K562 (cell line): ENCODE measurements at regions not wholly inside any gene's neighbourhood (a gene's known extent, or its start where the extent isn't known, plus 50 kb on each side); places are given as distances from the start of the nearest gene placed in this dataset.

ENCODE experiments used
- ATAC-seq: fragments of 200-7000 bp; cut with Tn5 transposase; 3 replicates; pipeline ENCODE4 v1.9.1; 2020; ENCODE audit warnings: moderate library complexity
- BruUV-seq: library from RNA; stranded (reverse); fragments of 400-500 nt; replicated peaks from 2 replicates; lab custom pipeline; 2021; lab: Mats Ljungman, UMichigan
- CTCF ChIA-PET: fragments of 300-600 bp; formaldehyde crosslinking; extraction: SDS; loops from one replicate; lab custom pipeline; 2021; ENCODE audit warnings: low intra/inter-chr PET ratio; lab: Yijun Ruan, JAX
- POLR2A ChIA-PET: fragments of 300-600, 350-650 bp; sonication (Branson Sonifier 250); formaldehyde crosslinking; extraction: SDS; loops from one replicate; lab custom pipeline; 2021; ENCODE audit warnings: antibody characterized with exemption, inconsistent platforms; lab: Yijun Ruan, JAX
- DNase-seq, 4 experiments: peaks; one replicate each; pipeline versions ENCODE4 v3.0.0 to v3.0.0-alpha.2; 2011 to 2018; ENCODE audit warnings: low spot score in 3 of 4, mixed read lengths in 3 of 4; ENCODE audit errors: extremely low read depth in 1 of 4
- FAIRE-seq: peaks from 2 replicates; lab custom pipeline; 2011; peaks lifted over from hg19 to GRCh38; lab: Jason Lieb, UNC
- H2AFZ ChIP-seq: 2 replicates; pipeline ENCODE4 v1.6.0; 2011; ENCODE audit warnings: low read depth, low read length, control low read depth, inconsistent platforms
- H3K27ac ChIP-seq: fragments of 200-600 bp; 3 replicates; pipeline ENCODE4 v1.8.0; 2011; ENCODE audit warnings: low read depth, mild to moderate bottlenecking, control low read depth, inconsistent platforms, low read length, moderate library complexity, mixed read lengths; ENCODE audit errors: extremely low read depth
- H3K27me3 ChIP-seq, 2 experiments: fragments of 300-600 bp in 1 of 2; 2 replicates in 1 of 2; 3 replicates in 1 of 2; pipeline versions ENCODE4 v1.6.0 to v1.8.0; 2011; ENCODE audit warnings: inconsistent platforms in 2 of 2, low read length in 2 of 2, mild to moderate bottlenecking in 1 of 2, mixed read lengths in 1 of 2, moderate library complexity in 1 of 2; ENCODE audit not compliant: control insufficient read depth in 2 of 2, insufficient read depth in 2 of 2
- H3K36me3 ChIP-seq: fragments of 300-600 bp; 3 replicates; pipeline ENCODE4 v1.8.0; 2011; ENCODE audit warnings: mild to moderate bottlenecking, low read length, inconsistent platforms; ENCODE audit not compliant: control insufficient read depth, insufficient read depth
- H3K4me1 ChIP-seq, 2 experiments: fragments of 200-600 bp in 1 of 2; replicated peaks in 1 of 2; 2 replicates in 1 of 2; 3 replicates in 1 of 2; pipeline versions ENCODE4 v1.5.1 to v1.8.0; 2011; ENCODE audit warnings: inconsistent platforms in 2 of 2, low read length in 2 of 2, mild to moderate bottlenecking in 1 of 2, mixed read lengths in 1 of 2, moderate library complexity in 1 of 2; ENCODE audit not compliant: control insufficient read depth in 2 of 2, insufficient read depth in 2 of 2
- H3K4me2 ChIP-seq: 2 replicates; pipeline ENCODE4 v1.6.1; 2011; ENCODE audit warnings: low read length, control low read depth, inconsistent platforms, mixed read lengths; ENCODE audit not compliant: insufficient read depth
- H3K4me3 ChIP-seq: fragments of 200-600 bp; sonication (generic), shearing (Covaris generic); 2 replicates; pipeline ENCODE4 v1.5.1; 2016; ENCODE audit warnings: control low read depth, inconsistent platforms
- H3K79me2 ChIP-seq: fragments of 200-600 bp; 3 replicates; pipeline ENCODE4 v1.8.0; 2011; ENCODE audit warnings: low read length, inconsistent platforms; ENCODE audit not compliant: control insufficient read depth, insufficient read depth
- H3K9ac ChIP-seq, 2 experiments: 2 replicates each; pipeline versions ENCODE4 v1.6.0 to v1.6.1; 2011; ENCODE audit warnings: low read depth in 2 of 2, low read length in 2 of 2, control low read depth in 1 of 2, inconsistent platforms in 1 of 2, mild to moderate bottlenecking in 1 of 2, mixed read lengths in 1 of 2; ENCODE audit not compliant: insufficient read depth in 1 of 2
- H3K9me1 ChIP-seq: one replicate; pipeline ENCODE4 v1.6.0; 2011; ENCODE audit warnings: inconsistent platforms, mild to moderate bottlenecking, low read length, moderate library complexity; ENCODE audit not compliant: control insufficient read depth, insufficient read depth
- H3K9me3 ChIP-seq: replicated peaks from 2 replicates; pipeline ENCODE4 v1.5.1; 2011; ENCODE audit warnings: low read depth, low read length, inconsistent platforms; ENCODE audit not compliant: control insufficient read depth, insufficient read depth
- H4K20me1 ChIP-seq: replicated peaks from 2 replicates; pipeline ENCODE4 v1.6.1; 2011; ENCODE audit warnings: low read length, inconsistent platforms, mixed read lengths; ENCODE audit not compliant: control insufficient read depth, insufficient read depth
- BRF1 ChIP-seq: IDR thresholded peaks from 3 replicates; pipeline ENCODE4 v1.6.1; 2011; ENCODE audit warnings: borderline replicate concordance, mild to moderate bottlenecking; ENCODE audit not compliant: insufficient read length; ENCODE audit errors: extremely low read depth
- CBX2 ChIP-seq: fragments of 200-600 bp; sonication (generic); IDR thresholded peaks from one replicate; pipeline ENCODE4 v1.6.1; 2012; ENCODE audit warnings: mild to moderate bottlenecking, low read length, inconsistent platforms; ENCODE audit not compliant: insufficient read depth, poor library complexity, severe bottlenecking
- FIP1L1 ChIP-seq: fragments of 200-400 bp; formaldehyde crosslinking; IDR thresholded peaks from 2 replicates; pipeline ENCODE4 v1.6.1; 2018; ENCODE audit warnings: mild to moderate bottlenecking, low read depth, low read length; ENCODE audit not compliant: poor library complexity, severe bottlenecking
- HDAC6 ChIP-seq: IDR thresholded peaks from 2 replicates; pipeline ENCODE4 v1.6.1; 2012; ENCODE audit warnings: low read depth, mild to moderate bottlenecking, control low read depth, inconsistent platforms, low read length, moderate library complexity
- LARP7 ChIP-seq: fragments of 450-650 bp; IDR thresholded peaks from 2 replicates; pipeline ENCODE4 v1.6.1; 2016
- SMAD3 ChIP-seq: fragments of 450-650 bp; formaldehyde crosslinking; conservative IDR thresholded peaks from 2 replicates; pipeline ENCODE4 v1.4.0; 2020; ENCODE audit warnings: mild to moderate bottlenecking
- SMARCA4 ChIP-seq: fragments of 450-650 bp; IDR thresholded peaks from 2 replicates; pipeline ENCODE4 v1.6.1; 2016
- TEAD1 ChIP-seq, 2 experiments: fragments of 450-650 bp in 1 of 2; sonication (generic) in 1 of 2; formaldehyde crosslinking; IDR thresholded peaks; 2 replicates each; pipeline versions ENCODE4 v1.4.0 to v1.8.0; 2020 to 2022; ENCODE audit warnings: mild to moderate bottlenecking in 2 of 2, missing genetic modification reagents in 1 of 2
- XRCC3 ChIP-seq: fragments of 450-650 bp; IDR thresholded peaks from 2 replicates; pipeline ENCODE4 v1.6.1; 2017; ENCODE audit warnings: mild to moderate bottlenecking, moderate library complexity
- ZFX ChIP-seq: sonication (generic); formaldehyde crosslinking; IDR thresholded peaks from 2 replicates; pipeline ENCODE4 v1.8.0; 2022; ENCODE audit warnings: mild to moderate bottlenecking, missing genetic modification reagents, moderate library complexity
- ZNF76 ChIP-seq: fragments of 250-450 bp; sonication (Bioruptor Pico); IDR thresholded peaks from 2 replicates; pipeline ENCODE4 v1.4.0; 2020; ENCODE audit warnings: mild to moderate bottlenecking, moderate library complexity, borderline replicate concordance
- WGBS: fragments of 100-300 bp; shearing (Covaris generic); methylation state at CpG from one replicate; pipeline ENCODE4 v1.1.6; 2016; ENCODE audit warnings: low coverage, mixed read lengths; ENCODE audit not compliant: insufficient coverage; ENCODE audit errors: missing lambda C conversion rate; 5-methylcytosine and 5-hydroxymethylcytosine counted together
- in situ Hi-C: fragments of 300-500 bp; cut with MboI; formaldehyde crosslinking; loops from 4 replicates; pipeline ENCODE4 v1.15.0; 2018; ENCODE audit warnings: inconsistent platforms, mixed read lengths
- intact Hi-C: fragments of 100-400 bp; cut with micrococcal nuclease; formaldehyde crosslinking; loops from 2 replicates; pipeline ENCODE4 v1.14.2; 2022
- TF ChIP-seq, protein P1 (sequence below): sonication (generic); formaldehyde crosslinking; IDR thresholded peaks from 2 replicates; pipeline ENCODE4 v1.9.0; 2022; ENCODE audit warnings: mild to moderate bottlenecking, missing genetic modification reagents
- TF ChIP-seq, protein P2 (sequence below): fragments of 250-450 bp; sonication (Bioruptor Pico); IDR thresholded peaks from 2 replicates; pipeline ENCODE4 v1.8.0; 2022; ENCODE audit warnings: inconsistent platforms
- TF ChIP-seq, protein P3 (sequence below): fragments of 250-450 bp; sonication (Bioruptor Pico); IDR thresholded peaks from 2 replicates; pipeline ENCODE4 v1.9.0; 2021; ENCODE audit warnings: mild to moderate bottlenecking

DNA sequence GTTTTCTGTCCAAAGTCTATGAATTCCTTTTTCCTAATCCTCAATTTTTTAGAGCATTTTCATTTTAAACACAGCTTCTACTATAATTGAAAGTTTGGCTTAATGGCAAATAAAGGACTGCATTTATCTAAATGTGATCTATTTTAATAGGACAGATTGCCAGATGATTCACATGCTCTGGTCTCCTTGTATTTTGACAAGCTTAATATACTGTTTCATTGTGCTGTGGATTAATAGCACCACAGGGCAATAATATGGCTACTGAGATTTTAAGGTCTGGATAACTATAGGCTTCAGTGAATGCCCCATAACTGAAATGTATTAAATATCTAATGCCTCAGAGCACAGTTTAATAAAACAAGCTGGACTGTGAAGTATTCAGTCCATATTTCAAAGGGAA is 1362.8 kb downstream of the XPNPEP1 start:
- CTCF ChIA-PET: no interaction called here
- DNase-seq: no peak
- H3K36me3 ChIP-seq: no peaks in the 10 kb centered on the region
- no peak overlapping the region for H3K9ac ChIP-seq
- no peaks in the 10 kb centered on the region for H3K4me1 ChIP-seq
- no peaks in the 10 kb centered on the region for H3K27me3 ChIP-seq
- BruUV-seq: no TSS peak
- TF ChIP-seq HDAC6: no peak
- H3K4me2 ChIP-seq: no peak overlapping the region
- no peak overlapping the region for H3K4me3 ChIP-seq
- POLR2A ChIA-PET: no interaction called here
- in situ Hi-C loops: no loop called here
- no peaks in the 10 kb centered on the region for H3K79me2 ChIP-seq
- H3K27ac ChIP-seq: no peak overlapping the region
- H4K20me1 ChIP-seq: no peaks in the 10 kb centered on the region
- no peak for FAIRE-seq
- no peak for ATAC-seq
- no peaks in the 10 kb centered on the region for H3K9me3 ChIP-seq
- intact Hi-C loops: no loop called here
- H3K9me1 ChIP-seq: no peaks in the 10 kb centered on the region
- no peak overlapping the region for H2AFZ ChIP-seq

DNA sequence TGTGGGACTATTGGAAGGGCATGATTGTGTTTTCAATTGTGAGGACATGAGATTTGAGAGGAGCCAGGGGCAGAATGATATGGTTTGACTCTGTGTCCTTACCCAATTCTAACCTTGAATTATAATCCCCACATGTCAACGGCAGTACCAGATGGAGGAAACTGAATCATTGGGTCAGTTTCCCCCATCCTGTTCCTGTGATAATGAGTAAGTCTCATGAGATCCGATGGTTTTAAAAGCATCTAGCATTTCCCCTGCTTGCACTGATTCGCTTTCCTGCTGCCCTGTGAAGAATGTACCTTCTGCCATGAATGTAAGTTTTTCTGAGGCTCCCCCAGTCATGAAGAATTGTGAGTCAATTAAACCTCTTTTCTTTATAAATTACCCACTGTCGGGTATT is 1367.1 kb downstream of the XPNPEP1 start:
- no peaks in the 10 kb centered on the region for H3K9me3 ChIP-seq
- 0% methylated on average over 2 of the region's 4 CpGs for WGBS
- no peaks in the 10 kb centered on the region for H4K20me1 ChIP-seq
- H3K36me3 ChIP-seq: no peaks in the 10 kb centered on the region
- ChIA-PET CTCF (no interaction called here), POLR2A (no interaction called here)
- in situ Hi-C loops (no loop called here), intact Hi-C loops (no loop called here)
- H3K27me3 ChIP-seq: no peaks in the 10 kb centered on the region
- H2AFZ ChIP-seq: no peak overlapping the region
- TF ChIP-seq SMAD3 (CRISPR knock-in tag) (no peak), ZFX (no peak), FIP1L1 (no peak), SMARCA4 (no peak), ZNF76 (CRISPR knock-in tag) (no peak), CBX2 (no peak), LARP7 (no peak), TEAD1 (CRISPR knock-in tag; IDR thresholded peaks at IDR 0.05) (no peak), BRF1 (no peak), XRCC3 (no peak)
- TF ChIP-seq, protein P1, sequence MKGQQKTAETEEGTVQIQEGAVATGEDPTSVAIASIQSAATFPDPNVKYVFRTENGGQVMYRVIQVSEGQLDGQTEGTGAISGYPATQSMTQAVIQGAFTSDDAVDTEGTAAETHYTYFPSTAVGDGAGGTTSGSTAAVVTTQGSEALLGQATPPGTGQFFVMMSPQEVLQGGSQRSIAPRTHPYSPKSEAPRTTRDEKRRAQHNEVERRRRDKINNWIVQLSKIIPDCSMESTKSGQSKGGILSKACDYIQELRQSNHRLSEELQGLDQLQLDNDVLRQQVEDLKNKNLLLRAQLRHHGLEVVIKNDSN (CRISPR knock-in tag): no peak
- TF ChIP-seq, protein P2, sequence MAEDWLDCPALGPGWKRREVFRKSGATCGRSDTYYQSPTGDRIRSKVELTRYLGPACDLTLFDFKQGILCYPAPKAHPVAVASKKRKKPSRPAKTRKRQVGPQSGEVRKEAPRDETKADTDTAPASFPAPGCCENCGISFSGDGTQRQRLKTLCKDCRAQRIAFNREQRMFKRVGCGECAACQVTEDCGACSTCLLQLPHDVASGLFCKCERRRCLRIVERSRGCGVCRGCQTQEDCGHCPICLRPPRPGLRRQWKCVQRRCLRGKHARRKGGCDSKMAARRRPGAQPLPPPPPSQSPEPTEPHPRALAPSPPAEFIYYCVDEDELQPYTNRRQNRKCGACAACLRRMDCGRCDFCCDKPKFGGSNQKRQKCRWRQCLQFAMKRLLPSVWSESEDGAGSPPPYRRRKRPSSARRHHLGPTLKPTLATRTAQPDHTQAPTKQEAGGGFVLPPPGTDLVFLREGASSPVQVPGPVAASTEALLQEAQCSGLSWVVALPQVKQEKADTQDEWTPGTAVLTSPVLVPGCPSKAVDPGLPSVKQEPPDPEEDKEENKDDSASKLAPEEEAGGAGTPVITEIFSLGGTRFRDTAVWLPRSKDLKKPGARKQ (CRISPR knock-in tag): no peak
- TF ChIP-seq, protein P3, sequence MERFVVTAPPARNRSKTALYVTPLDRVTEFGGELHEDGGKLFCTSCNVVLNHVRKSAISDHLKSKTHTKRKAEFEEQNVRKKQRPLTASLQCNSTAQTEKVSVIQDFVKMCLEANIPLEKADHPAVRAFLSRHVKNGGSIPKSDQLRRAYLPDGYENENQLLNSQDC: no peak
- no TSS peak for BruUV-seq
- ATAC-seq (no peak), FAIRE-seq (no peak), DNase-seq (no peak)
- H3K79me2 ChIP-seq: no peaks in the 10 kb centered on the region
- H3K4me1 ChIP-seq: no peaks in the 10 kb centered on the region
- H3K27ac ChIP-seq: no peak overlapping the region
- no peak overlapping the region for H3K4me2 ChIP-seq
- H3K9ac ChIP-seq: no peak overlapping the region
- H3K4me3 ChIP-seq: no peak overlapping the region
- H3K9me1 ChIP-seq: no peaks in the 10 kb centered on the region
